ENCODE measurements at regions not wholly inside any gene's neighbourhood (a gene's known extent, or its start where the extent isn't known, plus 50 kb on each side); places are given as distances from the start of the nearest gene placed in this dataset.
"Not testable (repeated sequence)": the region's sequence is repeated elsewhere in the genome, so short reads cannot be mapped to it uniquely, and the experiment has no call there.

- DNase-seq (ENCODE audit: low read depth in 2 of 2) = no peak
These were observed 270.0 kb downstream of the AMY1C start for GRCh38 chr1:104019675-104020049.

- no peak for DNase-seq (ENCODE audit: low read depth in 2 of 2)
These were observed 278.8 kb downstream of the AMY1C start for GRCh38 chr1:104028416-104029035.

GRCh38 chr1:104029456-104029970 is 279.8 kb downstream of the AMY1C start:
- DNase-seq (ENCODE audit: low read depth in 2 of 2) = no peak

GRCh38 chr1:104056786-104057185 is 307.1 kb downstream of the AMY1C start:
- DNase-seq (ENCODE audit: low read depth in 2 of 2) = no peak

GRCh38 chr1:104057219-104057898 is 307.7 kb downstream of the AMY1C start:
- not testable (repeated sequence) for DNase-seq (ENCODE audit: low read depth in 2 of 2)

GRCh38 chr1:104061637-104062036 is 311.9 kb downstream of the AMY1C start:
- not testable (repeated sequence) for DNase-seq (ENCODE audit: low read depth in 2 of 2)

GRCh38 chr1:104064399-104064798 is 314.7 kb downstream of the AMY1C start:
- no peak for DNase-seq (ENCODE audit: low read depth in 2 of 2)

GRCh38 chr1:104072915-104073371 is 323.2 kb downstream of the AMY1C start:
- DNase-seq (ENCODE audit: low read depth in 2 of 2) = no peak

GRCh38 chr1:104073463-104073902 is 323.8 kb downstream of the AMY1C start:
- DNase-seq (ENCODE audit: low read depth in 2 of 2) = no peak

- no peak for DNase-seq (ENCODE audit: low read depth in 2 of 2)
These were observed 332.5 kb downstream of the AMY1C start for GRCh38 chr1:104082221-104082620.

- DNase-seq (ENCODE audit: low read depth in 2 of 2) = no peak
These were observed 334.7 kb downstream of the AMY1C start for GRCh38 chr1:104084380-104084779.

GRCh38 chr1:104092698-104093097 is 343.0 kb downstream of the AMY1C start:
- DNase-seq (ENCODE audit: low read depth in 2 of 2) = no peak

- DNase-seq (ENCODE audit: low read depth in 2 of 2) = no peak
These were observed 349.1 kb downstream of the AMY1C start for GRCh38 chr1:104098837-104099236.

GRCh38 chr1:104100115-104100514 is 350.4 kb downstream of the AMY1C start:
- no peak for DNase-seq (ENCODE audit: low read depth in 2 of 2)

GRCh38 chr1:104105465-104105864 is 355.8 kb downstream of the AMY1C start:
- DNase-seq (ENCODE audit: low read depth in 2 of 2) = no peak

- no peak for DNase-seq (ENCODE audit: low read depth in 2 of 2)
These were observed 370.8 kb downstream of the AMY1C start for GRCh38 chr1:104120525-104120924.

- DNase-seq (ENCODE audit: low read depth in 2 of 2) = no peak
These were observed 371.6 kb downstream of the AMY1C start for GRCh38 chr1:104121271-104121670.

GRCh38 chr1:104125266-104125665 is 375.6 kb downstream of the AMY1C start:
- no peak for DNase-seq (ENCODE audit: low read depth in 2 of 2)

GRCh38 chr1:104125970-104126369 is 376.3 kb downstream of the AMY1C start:
- DNase-seq (ENCODE audit: low read depth in 2 of 2) = no peak

- no peak for DNase-seq (ENCODE audit: low read depth in 2 of 2)
These were observed 382.8 kb downstream of the AMY1C start for GRCh38 chr1:104132382-104132973.

- not testable (repeated sequence) for DNase-seq (ENCODE audit: low read depth in 2 of 2)
These were observed 385.3 kb downstream of the AMY1C start for GRCh38 chr1:104135036-104135435.

GRCh38 chr1:104136621-104137020 is 386.9 kb downstream of the AMY1C start:
- no peak for DNase-seq (ENCODE audit: low read depth in 2 of 2)

- DNase-seq (ENCODE audit: low read depth in 2 of 2) = no peak
These were observed 407.0 kb downstream of the AMY1C start for GRCh38 chr1:104156738-104157137.
